Activated CD4-positive, alpha-beta T cell treated with anti-CD3 and anti-CD28 coated beads, Interleukin-2, amount 50 U/mL, for 4 hours (primary cell): ENCODE measurements at regions not wholly inside any gene's neighbourhood (a gene's known extent, or its start where the extent isn't known, plus 50 kb on each side); places are given as distances from the start of the nearest gene placed in this dataset.

ENCODE experiments used
- DNase-seq, 2 experiments: peaks; one replicate each; pipeline ENCODE4 v3.0.0-alpha.2; 2020

GRCh38 chr14:36408388-36408787 lies 88.0 kb upstream of the MBIP start:
- no peak for DNase-seq

GRCh38 chr14:36405589-36406274 lies 85.3 kb upstream of the MBIP start:
- no peak for DNase-seq

- DNase-seq: no peak
Measured at GRCh38 chr14:36402867-36403266, 82.4 kb upstream of the MBIP start.

- no peak for DNase-seq
Measured at GRCh38 chr14:36398463-36399291, 78.2 kb upstream of the MBIP start.

- DNase-seq: no peak
Measured at GRCh38 chr14:36397357-36397756, 76.9 kb upstream of the MBIP start.

GRCh38 chr14:36396798-36397197 lies 76.4 kb upstream of the MBIP start:
- no peak for DNase-seq

- DNase-seq: no peak
Measured at GRCh38 chr14:36394593-36394992, 74.2 kb upstream of the MBIP start.

GRCh38 chr14:36390718-36391117 lies 70.3 kb upstream of the MBIP start:
- no peak for DNase-seq

- no peak for DNase-seq
Measured at GRCh38 chr14:36383767-36384431, 63.5 kb upstream of the MBIP start.

GRCh38 chr14:36373982-36374673 lies 53.7 kb upstream of the MBIP start:
- peak; percentile 66 to 69 for DNase-seq
